ENCODE measurements at regions not wholly inside any gene's neighbourhood (a gene's known extent, or its start where the extent isn't known, plus 50 kb on each side); places are given as distances from the start of the nearest gene placed in this dataset.

GRCh38 chr7:97513326-97513725 lies 218.6 kb upstream of the TAC1 start:
- Mint-ChIP-seq H3K4me1 (ENCODE audit: unreplicated experiment) (peaks cover 2% of the 10 kb centered on the region), H3K36me3 (ENCODE audit: low read depth, unreplicated experiment) (no peaks in the 10 kb centered on the region), H3K27me3 (ENCODE audit: unreplicated experiment) (no peaks in the 10 kb centered on the region), H3K4me3 (ENCODE audit: unreplicated experiment) (no peak overlapping the region), H3K27ac (ENCODE audit: unreplicated experiment) (no peak overlapping the region), H3K9me3 (ENCODE audit: unreplicated experiment) (no peaks in the 10 kb centered on the region)
- no peak for TF ChIP-seq CTCF (IDR thresholded peaks at IDR 0.05; ENCODE audit: unreplicated experiment)
- DNase-seq (ENCODE audit: low spot score) = no peak

- TF ChIP-seq CTCF (IDR thresholded peaks at IDR 0.05; ENCODE audit: unreplicated experiment) = no peak
- Mint-ChIP-seq H3K9me3 (ENCODE audit: unreplicated experiment) (peaks cover 7% of the 10 kb centered on the region), H3K36me3 (ENCODE audit: low read depth, unreplicated experiment) (no peaks in the 10 kb centered on the region), H3K4me1 (ENCODE audit: unreplicated experiment) (peaks cover 17% of the 10 kb centered on the region), H3K27me3 (ENCODE audit: unreplicated experiment) (no peaks in the 10 kb centered on the region), H3K27ac (ENCODE audit: unreplicated experiment) (no peak overlapping the region), H3K4me3 (ENCODE audit: unreplicated experiment) (no peak overlapping the region)
- no peak for DNase-seq (ENCODE audit: low spot score)
Observed at GRCh38 chr7:97541188-97541587, 190.7 kb upstream of the TAC1 start.

GRCh38 chr7:97555857-97556421 lies 175.9 kb upstream of the TAC1 start:
- no peak for DNase-seq (ENCODE audit: low spot score)
- Mint-ChIP-seq H3K4me1 (ENCODE audit: unreplicated experiment) (no peaks in the 10 kb centered on the region), H3K9me3 (ENCODE audit: unreplicated experiment) (no peaks in the 10 kb centered on the region), H3K4me3 (ENCODE audit: unreplicated experiment) (no peak overlapping the region), H3K27me3 (ENCODE audit: unreplicated experiment) (peaks cover 5% of the 10 kb centered on the region), H3K36me3 (ENCODE audit: low read depth, unreplicated experiment) (peaks cover 3% of the 10 kb centered on the region), H3K27ac (ENCODE audit: unreplicated experiment) (no peak overlapping the region)
- no peak for TF ChIP-seq CTCF (IDR thresholded peaks at IDR 0.05; ENCODE audit: unreplicated experiment)

- no peak overlapping the region for H3K27ac Mint-ChIP-seq (ENCODE audit: unreplicated experiment)
- no peaks in the 10 kb centered on the region for H3K9me3 Mint-ChIP-seq (ENCODE audit: unreplicated experiment)
- H3K4me3 Mint-ChIP-seq (ENCODE audit: unreplicated experiment) = no peak overlapping the region
- H3K4me1 Mint-ChIP-seq (ENCODE audit: unreplicated experiment) = no peaks in the 10 kb centered on the region
- no peak for DNase-seq (ENCODE audit: low spot score)
- H3K27me3 Mint-ChIP-seq (ENCODE audit: unreplicated experiment) = peaks cover 2% of the 10 kb centered on the region
- no peaks in the 10 kb centered on the region for H3K36me3 Mint-ChIP-seq (ENCODE audit: low read depth, unreplicated experiment)
- no peak for TF ChIP-seq CTCF (IDR thresholded peaks at IDR 0.05; ENCODE audit: unreplicated experiment)
Observed at GRCh38 chr7:97565665-97566064, 166.2 kb upstream of the TAC1 start.

GRCh38 chr7:97573065-97573464 lies 158.8 kb upstream of the TAC1 start:
- no peak overlapping the region for H3K4me3 Mint-ChIP-seq (ENCODE audit: unreplicated experiment)
- H3K27me3 Mint-ChIP-seq (ENCODE audit: unreplicated experiment) = no peaks in the 10 kb centered on the region
- H3K4me1 Mint-ChIP-seq (ENCODE audit: unreplicated experiment) = peaks cover 6% of the 10 kb centered on the region
- H3K27ac Mint-ChIP-seq (ENCODE audit: unreplicated experiment) = no peak overlapping the region
- no peaks in the 10 kb centered on the region for H3K9me3 Mint-ChIP-seq (ENCODE audit: unreplicated experiment)
- no peak for DNase-seq (ENCODE audit: low spot score)
- H3K36me3 Mint-ChIP-seq (ENCODE audit: low read depth, unreplicated experiment) = no peaks in the 10 kb centered on the region
- TF ChIP-seq CTCF (IDR thresholded peaks at IDR 0.05; ENCODE audit: unreplicated experiment) = no peak
